HG02759 (cell line): ENCODE measurements at regions not wholly inside any gene's neighbourhood (a gene's known extent, or its start where the extent isn't known, plus 50 kb on each side); places are given as distances from the start of the nearest gene placed in this dataset.

Source experiments
- ATAC-seq: cut with Tn5 transposase; IDR thresholded peaks from one replicate; pipeline ENCODE4 v1.9.1; 2021; ENCODE audit warnings: mild to moderate bottlenecking, moderate library complexity; ENCODE audit not compliant: unreplicated experiment

- ATAC-seq: no peak
These were observed 300.1 kb downstream of the PTEN start for GRCh38 chr10:88163572-88163971.

GRCh38 chr10:88164471-88164870 is 301.0 kb downstream of the PTEN start:
- ATAC-seq: no peak

- no peak for ATAC-seq
These were observed 302.4 kb downstream of the PTEN start for GRCh38 chr10:88165849-88166271.

GRCh38 chr10:88168171-88169036 is 305.0 kb downstream of the PTEN start:
- ATAC-seq: no peak

GRCh38 chr10:88169037-88169319 is 305.6 kb downstream of the PTEN start:
- no peak for ATAC-seq

GRCh38 chr10:88170628-88171027 is 307.2 kb downstream of the PTEN start:
- no peak for ATAC-seq

- no peak for ATAC-seq
These were observed 308.7 kb downstream of the PTEN start for GRCh38 chr10:88172159-88172558.

- no peak for ATAC-seq
These were observed 311.0 kb downstream of the PTEN start for GRCh38 chr10:88174391-88174790.

- ATAC-seq: no peak
These were observed 315.3 kb downstream of the PTEN start for GRCh38 chr10:88178758-88179157.

GRCh38 chr10:88179831-88180230 is 316.4 kb downstream of the PTEN start:
- ATAC-seq: no peak

GRCh38 chr10:88181902-88182600 is 318.6 kb downstream of the PTEN start:
- ATAC-seq: no peak

GRCh38 chr10:88182601-88182930 is 319.1 kb downstream of the PTEN start:
- ATAC-seq: no peak

- no peak for ATAC-seq
These were observed 321.3 kb downstream of the PTEN start for GRCh38 chr10:88184543-88185297.

- no peak for ATAC-seq
These were observed 322.4 kb downstream of the PTEN start for GRCh38 chr10:88185830-88186229.

GRCh38 chr10:88186335-88186734 is 322.9 kb downstream of the PTEN start:
- ATAC-seq: no peak

GRCh38 chr10:88187472-88187871 is 324.0 kb downstream of the PTEN start:
- ATAC-seq: no peak

GRCh38 chr10:88190123-88190522 is 326.7 kb downstream of the PTEN start:
- no peak for ATAC-seq

- no peak for ATAC-seq
These were observed 327.3 kb downstream of the PTEN start for GRCh38 chr10:88190540-88191235.

GRCh38 chr10:88193018-88193417 is 329.6 kb downstream of the PTEN start:
- no peak for ATAC-seq

- no peak for ATAC-seq
These were observed 330.8 kb downstream of the PTEN start for GRCh38 chr10:88194041-88194887.
